B cell (primary cell): ENCODE measurements at regions not wholly inside any gene's neighbourhood (a gene's known extent, or its start where the extent isn't known, plus 50 kb on each side); places are given as distances from the start of the nearest gene placed in this dataset.

Experiments used
- ATAC-seq: fragments of 200-7000 bp; cut with Tn5 transposase; one replicate; pipeline ENCODE4 v1.10.0; 2021; ENCODE audit warnings: low read depth, mild to moderate bottlenecking, moderate number of reproducible peaks, moderate library complexity
- CTCF ChIA-PET: fragments of 350-600 bp; sonication (Branson Sonifier 250); formaldehyde crosslinking; loops from one replicate; lab custom pipeline; 2021; ENCODE audit warnings: antibody characterized with exemption, inconsistent platforms; lab: Charles Lee
- POLR2A ChIA-PET: fragments of 350-600 bp; sonication (Branson Sonifier 250); formaldehyde crosslinking; loops from one replicate; lab custom pipeline; 2021; ENCODE audit warnings: antibody characterized with exemption; lab: Charles Lee
- DNase-seq: peaks from one replicate; pipeline ENCODE4 v3.0.0; 2013
- H2AFZ ChIP-seq: 2 replicates; pipeline ENCODE4 v1.6.1; 2012; ENCODE audit warnings: mild to moderate bottlenecking, low read depth, low read length; ENCODE audit not compliant: insufficient read depth, poor library complexity, severe bottlenecking
- H3K27ac ChIP-seq, 2 donors: 1 replicate in 1 of 2; 2 replicates in 1 of 2; pipeline ENCODE4 v1.5.1; 2012 to 2013; ENCODE audit warnings: low read length in 2 of 2, mild to moderate bottlenecking in 2 of 2, moderate library complexity in 1 of 2
- H3K27me3 ChIP-seq, 4 experiments: fragments of 200-600 bp in 1 of 4; sonication (generic) in 1 of 4; replicated peaks in 1 of 4; 1 replicate in 2 of 4; 2 replicates in 2 of 4; pipeline versions ENCODE4 v1.6.1 to v1.7.0; 2013 to 2016; ENCODE audit warnings: low read length in 3 of 4, mild to moderate bottlenecking in 2 of 4, mixed read lengths in 1 of 4, moderate library complexity in 1 of 4; ENCODE audit not compliant: insufficient read depth in 4 of 4, control insufficient read depth in 3 of 4; ENCODE audit errors: control extremely low read depth in 1 of 4
- H3K36me3 ChIP-seq, 2 experiments: replicated peaks in 1 of 2; 1 replicate in 1 of 2; 2 replicates in 1 of 2; pipeline versions ENCODE4 v1.6.1 to v1.7.1; 2013; ENCODE audit warnings: low read length in 1 of 2; ENCODE audit not compliant: insufficient read depth in 2 of 2, control insufficient read depth in 1 of 2; ENCODE audit errors: control extremely low read depth in 1 of 2, extremely low read depth in 1 of 2
- H3K4me1 ChIP-seq, 2 donors: fragments of 200-600 bp in 1 of 2; sonication (generic) in 1 of 2; 1 replicate in 1 of 2; 2 replicates in 1 of 2; pipeline versions ENCODE4 v1.5.1 to v1.6.1; 2013 to 2017; ENCODE audit warnings: low read length in 2 of 2; ENCODE audit not compliant: control insufficient read depth in 2 of 2, insufficient read depth in 2 of 2
- H3K4me2 ChIP-seq: replicated peaks from 2 replicates; pipeline ENCODE3; 2012; ENCODE audit warnings: mild to moderate bottlenecking, low read depth, low read length; ENCODE audit not compliant: poor library complexity, severe bottlenecking
- H3K4me3 ChIP-seq, 5 experiments: fragments of 200-600 bp in 1 of 5; sonication (generic) in 1 of 5; 1 replicate in 3 of 5; 2 replicates in 2 of 5; pipeline versions ENCODE4 v1.5.1 to v1.7.0; 2011 to 2016; ENCODE audit warnings: low read length in 4 of 5, mild to moderate bottlenecking in 4 of 5, low read depth in 2 of 5, control low read depth in 1 of 5, moderate library complexity in 1 of 5; ENCODE audit not compliant: insufficient read depth in 1 of 5; ENCODE audit errors: control extremely low read depth in 1 of 5, extremely low read depth in 1 of 5
- H3K79me2 ChIP-seq: fragments of 200-600 bp; sonication (generic); one replicate; pipeline ENCODE4 v1.6.0; 2016; ENCODE audit warnings: low read length; ENCODE audit not compliant: control insufficient read depth, insufficient read depth
- H3K9ac ChIP-seq: fragments of 200-600 bp; sonication (generic); 2 replicates; pipeline ENCODE4 v1.6.1; 2017; ENCODE audit warnings: mild to moderate bottlenecking, low read length, moderate library complexity
- H3K9me3 ChIP-seq, 3 donors: one replicate each; pipeline versions ENCODE4 v1.6.1 to v1.7.1; 2013; ENCODE audit warnings: low read length in 2 of 3; ENCODE audit not compliant: control insufficient read depth in 2 of 3, insufficient read depth in 1 of 3; ENCODE audit errors: control extremely low read depth in 1 of 3
- H4K20me1 ChIP-seq: 2 replicates; pipeline ENCODE4 v1.6.0; 2012; ENCODE audit warnings: mild to moderate bottlenecking, low read length; ENCODE audit not compliant: insufficient read depth, control insufficient read depth, poor library complexity, severe bottlenecking
- H3K27ac Mint-ChIP-seq: one replicate; pipeline ENCODE4 v1.8.0; 2021; ENCODE audit warnings: mixed read lengths
- H3K27me3 Mint-ChIP-seq: one replicate; pipeline ENCODE4 v1.8.0; 2021; ENCODE audit warnings: mixed read lengths
- H3K4me1 Mint-ChIP-seq: one replicate; pipeline ENCODE4 v1.8.0; 2021; ENCODE audit warnings: mixed read lengths
- H3K4me3 Mint-ChIP-seq: one replicate; pipeline ENCODE4 v1.8.0; 2021; ENCODE audit warnings: mixed read lengths
- H3K9me3 Mint-ChIP-seq: one replicate; pipeline ENCODE4 v1.8.0; 2022; ENCODE audit warnings: mixed read lengths; ENCODE audit not compliant: insufficient read depth
- EZH2 ChIP-seq: IDR thresholded peaks from 2 replicates; pipeline ENCODE4 v1.6.1; 2012; ENCODE audit warnings: borderline replicate concordance, low read depth, mild to moderate bottlenecking, moderate library complexity, low read length; ENCODE audit not compliant: insufficient read depth, poor library complexity, severe bottlenecking
- WGBS: methylation state at CpG from one replicate; pipeline ENCODE4 v1.1.5; 2013; ENCODE audit warnings: missing lambda C conversion rate; ENCODE audit not compliant: insufficient coverage; 5-methylcytosine and 5-hydroxymethylcytosine counted together
- intact Hi-C: fragments of 100-400 bp; cut with micrococcal nuclease; formaldehyde crosslinking; loops from one replicate; pipeline ENCODE4 v1.10.0; 2022
- TF ChIP-seq, protein P1 (sequence below): fragments of 200-600 bp; IDR thresholded peaks from one replicate; pipeline ENCODE4 v1.8.0; 2022; ENCODE audit warnings: antibody characterized with exemption, mild to moderate bottlenecking

DNA sequence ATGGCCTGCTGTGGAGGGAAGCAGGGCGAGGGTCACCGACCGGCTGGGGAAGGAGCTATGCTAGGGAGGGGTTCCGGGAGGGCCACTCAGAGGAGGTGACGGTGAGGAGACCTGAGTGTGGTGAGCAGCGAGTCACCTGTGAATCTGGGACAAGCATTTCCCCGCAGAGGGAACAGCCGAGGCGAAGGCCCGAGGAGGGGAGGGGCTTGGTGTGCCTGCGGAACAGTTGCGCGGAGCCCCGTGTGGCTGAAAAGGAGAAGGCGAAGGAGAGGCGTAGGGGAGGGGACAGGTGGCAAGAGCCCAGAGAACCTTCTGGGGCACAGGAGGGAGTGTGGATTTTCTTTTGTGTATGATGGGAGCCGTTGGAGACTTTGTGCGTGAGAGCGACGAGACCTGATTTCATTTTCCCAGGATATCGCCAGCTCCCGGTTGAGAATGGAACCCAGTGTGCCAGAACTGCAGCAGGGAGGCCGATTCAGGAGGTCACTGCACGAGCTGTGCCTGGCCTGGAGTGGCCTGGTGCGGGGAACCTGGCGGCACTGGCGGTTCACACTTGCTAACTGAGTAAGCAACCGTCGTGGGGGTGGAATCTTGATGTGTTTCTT lies 117.7 kb upstream of the ZNF507 start:
- Mint-ChIP-seq H3K4me3 (no peak overlapping the region), H3K27me3 (peaks cover 24% of the 10 kb centered on the region), H3K9me3 (no peaks in the 10 kb centered on the region), H3K4me1 (peaks cover 7% of the 10 kb centered on the region), H3K27ac (no peak overlapping the region)
- Histone ChIP-seq H3K9me3 (peaks cover 0 to 16% (median 1%) of the 10 kb centered on the region in 3 donors), H3K4me3 (no peak overlapping the region), H3K27ac (no peak overlapping the region), H3K27me3 (peaks cover 0 to 21% (median 10%) of the 10 kb centered on the region in 4 experiments), H3K4me2 (no peak overlapping the region), H3K79me2 (no peaks in the 10 kb centered on the region), H3K4me1 (peaks cover 9 to 14% of the 10 kb centered on the region in 2 donors), H3K9ac (no peak overlapping the region), H2AFZ (no peak overlapping the region), H4K20me1 (no peaks in the 10 kb centered on the region), H3K36me3 (no peaks in the 10 kb centered on the region)
- DNase-seq, result no peak
- POLR2A ChIA-PET, result no interaction called here
- WGBS, result 91% methylated on average over 24 of the region's 29 CpGs
- ATAC-seq, result no peak
- CTCF ChIA-PET, result interaction anchor here (1.2 kb wide), 1 partner anchor 10 kb away, joined by 3 read pairs; no protein-coding TSS in a partner anchor
- TF ChIP-seq EZH2, result no peak
- TF ChIP-seq, protein P1, sequence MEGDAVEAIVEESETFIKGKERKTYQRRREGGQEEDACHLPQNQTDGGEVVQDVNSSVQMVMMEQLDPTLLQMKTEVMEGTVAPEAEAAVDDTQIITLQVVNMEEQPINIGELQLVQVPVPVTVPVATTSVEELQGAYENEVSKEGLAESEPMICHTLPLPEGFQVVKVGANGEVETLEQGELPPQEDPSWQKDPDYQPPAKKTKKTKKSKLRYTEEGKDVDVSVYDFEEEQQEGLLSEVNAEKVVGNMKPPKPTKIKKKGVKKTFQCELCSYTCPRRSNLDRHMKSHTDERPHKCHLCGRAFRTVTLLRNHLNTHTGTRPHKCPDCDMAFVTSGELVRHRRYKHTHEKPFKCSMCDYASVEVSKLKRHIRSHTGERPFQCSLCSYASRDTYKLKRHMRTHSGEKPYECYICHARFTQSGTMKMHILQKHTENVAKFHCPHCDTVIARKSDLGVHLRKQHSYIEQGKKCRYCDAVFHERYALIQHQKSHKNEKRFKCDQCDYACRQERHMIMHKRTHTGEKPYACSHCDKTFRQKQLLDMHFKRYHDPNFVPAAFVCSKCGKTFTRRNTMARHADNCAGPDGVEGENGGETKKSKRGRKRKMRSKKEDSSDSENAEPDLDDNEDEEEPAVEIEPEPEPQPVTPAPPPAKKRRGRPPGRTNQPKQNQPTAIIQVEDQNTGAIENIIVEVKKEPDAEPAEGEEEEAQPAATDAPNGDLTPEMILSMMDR, result no peak
- intact Hi-C loops, result no loop called here

DNA sequence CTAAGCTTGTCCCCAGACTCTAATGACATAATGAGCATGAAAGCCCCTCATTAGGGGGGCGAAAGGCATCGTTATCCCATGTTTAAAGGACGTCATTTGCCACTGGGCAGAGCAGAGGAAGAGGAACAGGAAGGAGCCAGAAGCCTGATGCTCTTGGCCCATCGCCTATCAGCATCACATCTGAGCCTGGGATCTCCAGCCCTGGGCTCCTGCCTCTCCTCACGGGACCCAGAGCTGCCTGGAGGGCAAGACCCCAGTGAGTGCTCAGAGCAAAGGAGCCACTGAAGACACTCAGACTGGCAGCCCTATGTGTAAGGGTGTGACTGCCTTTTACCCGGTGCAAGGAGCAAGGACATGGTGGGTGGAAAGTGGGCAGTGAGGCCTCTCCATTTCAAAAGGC lies 115.0 kb upstream of the ZNF507 start:
- H3K27ac ChIP-seq, result no peak overlapping the region
- no peaks in the 10 kb centered on the region for H3K4me1 ChIP-seq
- peaks cover 0 to 4% (median 0%) of the 10 kb centered on the region in 3 donors for H3K9me3 ChIP-seq
- POLR2A ChIA-PET, result no interaction called here
- H3K4me3 Mint-ChIP-seq, result no peak overlapping the region
- H3K9ac ChIP-seq, result no peak overlapping the region
- peaks cover 9% of the 10 kb centered on the region for H3K27me3 Mint-ChIP-seq
- H3K79me2 ChIP-seq, result no peaks in the 10 kb centered on the region
- no peaks in the 10 kb centered on the region for H3K36me3 ChIP-seq
- 33% methylated on average over 5 of the region's 6 CpGs for WGBS
- ATAC-seq (no peak), DNase-seq (no peak)
- no peak overlapping the region for H2AFZ ChIP-seq
- CTCF ChIA-PET, result interaction anchor here (0.6 kb wide), 1 partner anchor 744 kb away, joined by 4 read pairs; no protein-coding TSS in a partner anchor
- H3K4me1 Mint-ChIP-seq, result no peaks in the 10 kb centered on the region
- intact Hi-C loops, result no loop called here
- TF ChIP-seq, protein P1, result no peak
- no peak for TF ChIP-seq EZH2
- no peaks in the 10 kb centered on the region for H3K9me3 Mint-ChIP-seq
- H3K27ac Mint-ChIP-seq, result no peak overlapping the region
- H4K20me1 ChIP-seq, result no peaks in the 10 kb centered on the region
- H3K4me2 ChIP-seq, result no peak overlapping the region
- H3K4me3 ChIP-seq, result no peak overlapping the region
- no peaks in the 10 kb centered on the region for H3K27me3 ChIP-seq
